A673 (cell line): ENCODE measurements at regions not wholly inside any gene's neighbourhood (a gene's known extent, or its start where the extent isn't known, plus 50 kb on each side); places are given as distances from the start of the nearest gene placed in this dataset.
"Not testable (repeated sequence)": the region's sequence is repeated elsewhere in the genome, so short reads cannot be mapped to it uniquely, and the experiment has no call there.

ENCODE experiments used
- BruUV-seq: library from RNA; stranded (reverse); fragments of 400-500 nt; replicated peaks from 2 replicates; lab custom pipeline; 2021; lab: Mats Ljungman, UMichigan
- CTCF ChIA-PET: fragments of 300-600 bp; sonication (Branson Sonifier 250); formaldehyde crosslinking; loops from one replicate; lab custom pipeline; 2022; ENCODE audit warnings: antibody characterized with exemption; lab: Charles Lee
- POLR2A ChIA-PET: fragments of 300-600 bp; sonication (Branson Sonifier 250); formaldehyde crosslinking; loops from one replicate; lab custom pipeline; 2022; ENCODE audit warnings: antibody characterized with exemption; ENCODE audit not compliant: low non-redundant PET; lab: Charles Lee
- DNase-seq: peaks from one replicate; pipeline ENCODE4 v3.0.0-alpha.2; 2015; ENCODE audit warnings: low spot score
- H3K27ac ChIP-seq: fragments of 200-600 bp; sonication (generic); 2 replicates; pipeline ENCODE4 v1.5.1; 2016; ENCODE audit warnings: mixed run types, low read depth, mild to moderate bottlenecking, mixed read lengths, antibody characterized with exemption, low read length; ENCODE audit not compliant: poor library complexity, severe bottlenecking
- H3K27me3 ChIP-seq: fragments of 200-600 bp; sonication (generic); replicated peaks from 2 replicates; pipeline ENCODE4 v1.6.1; 2017; ENCODE audit warnings: mixed run types, low read depth, mild to moderate bottlenecking, mixed read lengths, antibody characterized with exemption, low read length; ENCODE audit not compliant: insufficient read depth, poor library complexity
- H3K36me3 ChIP-seq: fragments of 200-600 bp; sonication (generic); 2 replicates; pipeline ENCODE4 v1.6.1; 2016; ENCODE audit warnings: mixed run types, mild to moderate bottlenecking, mixed read lengths, antibody characterized with exemption, low read length; ENCODE audit not compliant: insufficient read depth, poor library complexity, severe bottlenecking
- H3K4me1 ChIP-seq: fragments of 200-600 bp; sonication (generic); 2 replicates; pipeline ENCODE4 v1.6.1; 2017; ENCODE audit warnings: mixed run types, mild to moderate bottlenecking, mixed read lengths, antibody characterized with exemption, low read length; ENCODE audit not compliant: insufficient read depth, poor library complexity, severe bottlenecking
- H3K4me3 ChIP-seq: fragments of 200-600 bp; sonication (generic); 2 replicates; pipeline ENCODE4 v1.5.1; 2016; ENCODE audit warnings: low read depth, mixed run types, mild to moderate bottlenecking, mixed read lengths, low read length; ENCODE audit not compliant: poor library complexity, severe bottlenecking
- H3K9me3 ChIP-seq: fragments of 200-600 bp; sonication (generic); 2 replicates; pipeline ENCODE4 v1.6.1; 2016; ENCODE audit warnings: mixed run types, low read depth, mild to moderate bottlenecking, mixed read lengths, antibody characterized with exemption, low read length; ENCODE audit not compliant: poor library complexity, severe bottlenecking
- CTCF ChIP-seq: fragments of 300-800, 200-600 bp; sonication (generic); conservative IDR thresholded peaks from 2 replicates; pipeline ENCODE4 v1.5.1; 2017; ENCODE audit warnings: low read depth, mild to moderate bottlenecking, antibody characterized with exemption, low read length, moderate library complexity, mixed read lengths
- EZH2 ChIP-seq: fragments of 200-600 bp; sonication (generic); IDR thresholded peaks from 2 replicates; pipeline ENCODE4 v1.6.1; 2017; ENCODE audit warnings: borderline replicate concordance, low read depth, mild to moderate bottlenecking, mixed read lengths, antibody characterized with exemption, low read length; ENCODE audit not compliant: poor library complexity, severe bottlenecking
- intact Hi-C: fragments of 100-400 bp; cut with micrococcal nuclease; formaldehyde crosslinking; loops from one replicate; pipeline ENCODE4 v1.10.0; 2022; ENCODE audit not compliant: unreplicated experiment

DNA sequence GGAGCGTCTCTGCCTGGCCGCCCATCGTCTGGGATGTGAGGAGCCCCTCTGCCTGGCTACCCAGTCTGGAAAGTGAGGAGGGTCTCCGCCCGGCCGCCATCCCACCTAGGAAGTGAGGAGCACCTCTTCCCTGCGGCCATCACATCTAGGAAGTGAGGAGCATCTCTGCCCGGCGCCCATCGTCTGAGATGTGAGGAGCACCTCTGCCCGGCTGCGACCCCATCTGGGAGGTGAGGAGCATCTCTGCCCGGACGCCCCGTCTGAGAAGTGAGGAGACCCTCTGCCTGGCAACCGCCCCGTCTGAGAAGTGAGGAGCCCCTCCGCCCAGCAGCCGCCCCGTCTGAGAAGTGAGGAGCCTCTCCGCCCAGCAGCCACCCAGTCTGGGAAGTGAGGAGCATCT is 84.5 kb downstream of the IDS start:
- DNase-seq, CTCF ChIA-PET, BruUV-seq, intact Hi-C loops, H3K4me3 ChIP-seq, H3K4me1 ChIP-seq, H3K27ac ChIP-seq, H3K36me3 ChIP-seq, H3K27me3 ChIP-seq, H3K9me3 ChIP-seq, POLR2A ChIA-PET: not testable (repeated sequence)

DNA sequence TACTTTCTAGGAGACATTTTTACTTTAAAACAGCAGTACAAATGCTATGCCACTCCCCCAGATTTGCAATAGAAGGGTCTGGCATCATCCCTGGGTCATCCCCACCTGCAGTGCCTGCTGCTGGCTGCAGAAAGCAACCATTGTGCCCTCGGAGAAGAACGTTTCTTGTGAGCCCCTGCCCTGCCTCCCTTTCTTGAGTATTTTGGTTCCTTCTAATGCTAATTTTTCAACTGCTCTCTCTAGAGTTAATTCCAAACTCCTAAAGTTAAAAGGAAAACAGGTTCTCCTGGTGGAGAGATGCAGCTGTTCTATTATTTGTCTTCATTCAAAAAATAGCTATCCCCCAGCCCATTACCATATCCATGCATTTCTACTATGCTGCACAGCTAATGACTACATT is 107.1 kb downstream of the IDS start:
- no peak overlapping the region for H3K4me3 ChIP-seq
- TF ChIP-seq CTCF = no peak
- TF ChIP-seq EZH2 = no peak
- H3K36me3 ChIP-seq = no peaks in the 10 kb centered on the region
- no TSS peak for BruUV-seq
- H3K27me3 ChIP-seq = no peaks in the 10 kb centered on the region
- ChIA-PET CTCF (no interaction called here), POLR2A (no interaction called here)
- intact Hi-C loops = no loop called here
- no peak for DNase-seq
- H3K27ac ChIP-seq = no peak overlapping the region
- no peaks in the 10 kb centered on the region for H3K4me1 ChIP-seq
- no peaks in the 10 kb centered on the region for H3K9me3 ChIP-seq

DNA sequence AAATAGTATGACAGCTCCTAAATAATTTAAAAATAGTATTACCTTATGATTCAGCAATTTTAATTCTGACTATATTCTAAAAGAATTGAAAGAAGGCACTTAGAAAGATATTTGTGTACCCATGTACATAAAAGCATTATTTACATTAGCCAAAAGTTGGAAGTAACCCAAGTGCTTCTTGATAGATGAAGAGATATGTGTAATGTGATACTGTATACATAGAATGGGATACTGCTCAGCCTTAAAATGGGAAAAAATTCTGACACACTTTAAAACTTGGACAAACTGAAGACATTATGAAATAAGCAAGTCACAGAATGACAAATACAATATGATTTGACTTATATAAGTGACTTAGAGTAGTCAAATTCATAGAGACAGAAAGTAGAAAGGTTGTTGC is 112.2 kb downstream of the IDS start:
- TF ChIP-seq CTCF = no peak
- TF ChIP-seq EZH2 = no peak

DNA sequence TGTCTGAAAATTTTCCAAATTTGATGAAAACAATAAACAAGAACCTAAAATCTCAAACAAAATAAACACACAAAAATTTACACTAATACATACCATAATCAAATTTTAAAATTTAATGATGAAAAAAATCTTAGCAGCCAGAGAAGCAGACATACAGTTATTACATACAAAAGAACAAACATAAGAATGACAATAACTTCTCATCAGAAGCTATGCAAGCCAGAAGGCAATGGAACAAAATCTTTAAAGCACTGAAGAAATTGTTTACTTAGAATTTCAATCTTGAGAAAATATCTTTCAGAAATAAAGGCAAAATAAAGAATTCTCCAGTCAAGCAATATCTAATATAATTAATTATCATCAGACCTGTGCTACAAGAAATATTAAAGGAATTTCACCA is 121.3 kb downstream of the IDS start:
- no peak for DNase-seq
- Histone ChIP-seq H3K27me3 (no peaks in the 10 kb centered on the region), H3K4me3 (no peak overlapping the region), H3K9me3 (peaks cover 5% of the 10 kb centered on the region), H3K36me3 (no peaks in the 10 kb centered on the region), H3K4me1 (no peaks in the 10 kb centered on the region), H3K27ac (no peak overlapping the region)
- ChIA-PET POLR2A (no interaction called here), CTCF (no interaction called here)
- intact Hi-C loops = no loop called here
- TF ChIP-seq EZH2 (no peak), CTCF (no peak)
- no TSS peak for BruUV-seq

More for the DNA sequence above, 112.2 kb downstream of the IDS start:
- Histone ChIP-seq H3K4me1 (no peaks in the 10 kb centered on the region), H3K27ac (no peak overlapping the region), H3K36me3 (no peaks in the 10 kb centered on the region), H3K4me3 (no peak overlapping the region), H3K9me3 (no peaks in the 10 kb centered on the region), H3K27me3 (no peaks in the 10 kb centered on the region)
- POLR2A ChIA-PET = no interaction called here
- intact Hi-C loops = no loop called here
- CTCF ChIA-PET = no interaction called here
- no peak for DNase-seq
- no TSS peak for BruUV-seq
